VCaP (cell line): ENCODE measurements at regions not wholly inside any gene's neighbourhood (a gene's known extent, or its start where the extent isn't known, plus 50 kb on each side); places are given as distances from the start of the nearest gene placed in this dataset.
"Not testable (repeated sequence)": the region's sequence is repeated elsewhere in the genome, so short reads cannot be mapped to it uniquely, and the experiment has no call there.

Experiments
- H3K27ac ChIP-seq: fragments of 450-650 bp; 2 replicates; pipeline ENCODE4 v1.5.1; 2017
- CTCF ChIP-seq: fragments of 450-650 bp; conservative IDR thresholded peaks from 2 replicates; pipeline ENCODE4 v1.5.1; 2017; ENCODE audit warnings: mild to moderate bottlenecking, moderate library complexity

- TF ChIP-seq CTCF, result no peak
Measured at GRCh38 chr13:48819376-48819775, 156.3 kb upstream of the FNDC3A start.

GRCh38 chr13:48819899-48820298 lies 155.8 kb upstream of the FNDC3A start:
- no peak overlapping the region for H3K27ac ChIP-seq
- no peak for TF ChIP-seq CTCF

More at GRCh38 chr13:48819376-48819775, 156.3 kb upstream of the FNDC3A start:
- no peak overlapping the region for H3K27ac ChIP-seq

GRCh38 chr13:48823526-48823925 lies 152.2 kb upstream of the FNDC3A start:
- H3K27ac ChIP-seq, result not testable (repeated sequence)

- H3K27ac ChIP-seq, result no peak overlapping the region
- no peak for TF ChIP-seq CTCF
Measured at GRCh38 chr13:48826039-48826438, 149.7 kb upstream of the FNDC3A start.

GRCh38 chr13:48826922-48827454 lies 148.7 kb upstream of the FNDC3A start:
- not testable (repeated sequence) for H3K27ac ChIP-seq

- H3K27ac ChIP-seq, result no peak overlapping the region
- no peak for TF ChIP-seq CTCF
Measured at GRCh38 chr13:48827709-48828108, 148.0 kb upstream of the FNDC3A start.

GRCh38 chr13:48828962-48829411 lies 146.7 kb upstream of the FNDC3A start:
- H3K27ac ChIP-seq, result no peak overlapping the region
- TF ChIP-seq CTCF, result no peak

GRCh38 chr13:48829536-48829935 lies 146.2 kb upstream of the FNDC3A start:
- no peak for TF ChIP-seq CTCF
- no peak overlapping the region for H3K27ac ChIP-seq

- no peak for TF ChIP-seq CTCF
- H3K27ac ChIP-seq, result no peak overlapping the region
Measured at GRCh38 chr13:48831248-48831647, 144.5 kb upstream of the FNDC3A start.
